IMR-90 (cell line): ENCODE measurements at regions not wholly inside any gene's neighbourhood (a gene's known extent, or its start where the extent isn't known, plus 50 kb on each side); places are given as distances from the start of the nearest gene placed in this dataset.

Experiments used
- BHLHE40 ChIP-seq: fragments of 150-350 bp; IDR thresholded peaks from 2 replicates; pipeline ENCODE4 v1.6.1; 2016; ENCODE audit warnings: mild to moderate bottlenecking, low read depth, low read length
- CEBPB ChIP-seq: IDR thresholded peaks from 2 replicates; pipeline ENCODE4 v1.6.1; 2012; ENCODE audit warnings: low read depth, low read length, improper control_type of control experiment
- MAZ ChIP-seq: IDR thresholded peaks from 2 replicates; pipeline ENCODE4 v1.6.1; 2012; ENCODE audit warnings: low read depth, mild to moderate bottlenecking, low read length, improper control_type of control experiment, moderate library complexity, borderline replicate concordance
- POLR2A ChIP-seq: IDR thresholded peaks from 2 replicates; pipeline ENCODE4 v1.6.1; 2012; ENCODE audit warnings: mild to moderate bottlenecking, low read depth, low read length
- TF ChIP-seq, protein P1 (sequence below): conservative IDR thresholded peaks from 2 replicates; pipeline ENCODE4 v1.5.1; 2012; ENCODE audit warnings: mild to moderate bottlenecking, low read depth, low read length, improper control_type of control experiment
- TF ChIP-seq, protein P2 (sequence below): fragments of 150-350 bp; IDR thresholded peaks from 2 replicates; pipeline ENCODE4 v1.6.1; 2017; ENCODE audit warnings: mild to moderate bottlenecking, antibody characterized with exemption, low read length, low read depth
- TF ChIP-seq, protein P3 (sequence below): fragments of 150-350 bp; IDR thresholded peaks from 2 replicates; pipeline ENCODE4 v1.6.1; 2016; ENCODE audit warnings: low read depth, mild to moderate bottlenecking, low read length, moderate library complexity, borderline replicate concordance

DNA sequence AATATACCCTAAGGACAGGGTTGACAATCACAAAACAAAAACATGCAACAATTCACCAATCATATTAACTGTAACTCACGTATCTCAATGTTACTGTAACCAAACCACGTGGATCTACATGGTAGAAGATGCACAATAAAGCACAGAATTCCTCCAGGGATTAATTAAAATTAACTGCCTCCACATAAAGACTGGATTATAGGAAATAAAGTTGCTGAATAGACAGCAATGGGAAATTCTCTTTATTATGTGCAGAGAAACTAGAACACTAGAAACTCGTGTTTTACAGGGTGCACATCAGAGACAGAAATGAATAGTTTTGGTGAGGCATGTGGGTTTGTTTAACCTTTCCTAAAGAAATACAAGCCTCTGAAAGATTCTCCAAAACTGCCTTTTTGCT lies 696.3 kb downstream of the EPHA3 start:
- TF ChIP-seq POLR2A (no peak), BHLHE40 (no peak), CEBPB (no peak), MAZ (no peak)
- TF ChIP-seq, protein P1, sequence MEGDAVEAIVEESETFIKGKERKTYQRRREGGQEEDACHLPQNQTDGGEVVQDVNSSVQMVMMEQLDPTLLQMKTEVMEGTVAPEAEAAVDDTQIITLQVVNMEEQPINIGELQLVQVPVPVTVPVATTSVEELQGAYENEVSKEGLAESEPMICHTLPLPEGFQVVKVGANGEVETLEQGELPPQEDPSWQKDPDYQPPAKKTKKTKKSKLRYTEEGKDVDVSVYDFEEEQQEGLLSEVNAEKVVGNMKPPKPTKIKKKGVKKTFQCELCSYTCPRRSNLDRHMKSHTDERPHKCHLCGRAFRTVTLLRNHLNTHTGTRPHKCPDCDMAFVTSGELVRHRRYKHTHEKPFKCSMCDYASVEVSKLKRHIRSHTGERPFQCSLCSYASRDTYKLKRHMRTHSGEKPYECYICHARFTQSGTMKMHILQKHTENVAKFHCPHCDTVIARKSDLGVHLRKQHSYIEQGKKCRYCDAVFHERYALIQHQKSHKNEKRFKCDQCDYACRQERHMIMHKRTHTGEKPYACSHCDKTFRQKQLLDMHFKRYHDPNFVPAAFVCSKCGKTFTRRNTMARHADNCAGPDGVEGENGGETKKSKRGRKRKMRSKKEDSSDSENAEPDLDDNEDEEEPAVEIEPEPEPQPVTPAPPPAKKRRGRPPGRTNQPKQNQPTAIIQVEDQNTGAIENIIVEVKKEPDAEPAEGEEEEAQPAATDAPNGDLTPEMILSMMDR = no peak
- TF ChIP-seq, protein P2, sequence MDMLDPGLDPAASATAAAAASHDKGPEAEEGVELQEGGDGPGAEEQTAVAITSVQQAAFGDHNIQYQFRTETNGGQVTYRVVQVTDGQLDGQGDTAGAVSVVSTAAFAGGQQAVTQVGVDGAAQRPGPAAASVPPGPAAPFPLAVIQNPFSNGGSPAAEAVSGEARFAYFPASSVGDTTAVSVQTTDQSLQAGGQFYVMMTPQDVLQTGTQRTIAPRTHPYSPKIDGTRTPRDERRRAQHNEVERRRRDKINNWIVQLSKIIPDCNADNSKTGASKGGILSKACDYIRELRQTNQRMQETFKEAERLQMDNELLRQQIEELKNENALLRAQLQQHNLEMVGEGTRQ = no peak
- TF ChIP-seq, protein P3, sequence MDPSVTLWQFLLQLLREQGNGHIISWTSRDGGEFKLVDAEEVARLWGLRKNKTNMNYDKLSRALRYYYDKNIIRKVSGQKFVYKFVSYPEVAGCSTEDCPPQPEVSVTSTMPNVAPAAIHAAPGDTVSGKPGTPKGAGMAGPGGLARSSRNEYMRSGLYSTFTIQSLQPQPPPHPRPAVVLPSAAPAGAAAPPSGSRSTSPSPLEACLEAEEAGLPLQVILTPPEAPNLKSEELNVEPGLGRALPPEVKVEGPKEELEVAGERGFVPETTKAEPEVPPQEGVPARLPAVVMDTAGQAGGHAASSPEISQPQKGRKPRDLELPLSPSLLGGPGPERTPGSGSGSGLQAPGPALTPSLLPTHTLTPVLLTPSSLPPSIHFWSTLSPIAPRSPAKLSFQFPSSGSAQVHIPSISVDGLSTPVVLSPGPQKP = no peak
